Astrocyte (in vitro differentiated cells and primary cell): ENCODE measurements at regions not wholly inside any gene's neighbourhood (a gene's known extent, or its start where the extent isn't known, plus 50 kb on each side); places are given as distances from the start of the nearest gene placed in this dataset.

Experiments used
- DNase-seq: peaks from one replicate; pipeline ENCODE4 v3.0.0-alpha.2; 2010; ENCODE audit warnings: low read depth
- FAIRE-seq: peaks from 2 replicates; lab custom pipeline; 2011; peaks lifted over from hg19 to GRCh38; lab: Jason Lieb, UNC
- H2AFZ ChIP-seq: 2 replicates; pipeline ENCODE4 v1.6.0; 2012; ENCODE audit warnings: low read depth, low read length, inconsistent platforms
- H3K27ac ChIP-seq: 2 replicates; pipeline ENCODE4 v1.5.1; 2011; ENCODE audit warnings: low read depth, low read length, inconsistent platforms
- H3K27me3 ChIP-seq: 2 replicates; pipeline ENCODE4 v1.6.0; 2011; ENCODE audit warnings: low read length, inconsistent platforms; ENCODE audit not compliant: insufficient read depth
- H3K36me3 ChIP-seq: 2 replicates; pipeline ENCODE4 v1.5.1; 2011; ENCODE audit warnings: low read length, inconsistent platforms; ENCODE audit not compliant: insufficient read depth
- H3K4me1 ChIP-seq: 2 replicates; pipeline ENCODE4 v1.5.1; 2011; ENCODE audit warnings: low read length, inconsistent platforms; ENCODE audit not compliant: insufficient read depth
- H3K4me2 ChIP-seq: 2 replicates; pipeline ENCODE4 v1.6.0; 2012; ENCODE audit warnings: low read length, inconsistent platforms
- H3K4me3 ChIP-seq: 2 replicates; pipeline ENCODE4 v1.5.1; 2011; ENCODE audit warnings: low read depth, mild to moderate bottlenecking, low read length, inconsistent platforms; ENCODE audit not compliant: insufficient read depth
- H3K79me2 ChIP-seq: 2 replicates; pipeline ENCODE4 v1.6.0; 2012; ENCODE audit warnings: mild to moderate bottlenecking, low read length, inconsistent platforms; ENCODE audit not compliant: insufficient read depth
- H3K9ac ChIP-seq: 2 replicates; pipeline ENCODE4 v1.6.0; 2012; ENCODE audit warnings: mild to moderate bottlenecking, low read length, inconsistent platforms
- H3K9me3 ChIP-seq: 2 replicates; pipeline ENCODE4 v1.5.1; 2012; ENCODE audit warnings: low read depth, mild to moderate bottlenecking, low read length, inconsistent platforms; ENCODE audit not compliant: insufficient read depth
- H4K20me1 ChIP-seq: 2 replicates; pipeline ENCODE4 v1.6.0; 2012; ENCODE audit warnings: low read length, inconsistent platforms; ENCODE audit not compliant: insufficient read depth
- H3K27ac Mint-ChIP-seq: one replicate; pipeline ENCODE4 v1.8.0; 2021; ENCODE audit warnings: mild to moderate bottlenecking, mixed read lengths; ENCODE audit not compliant: unreplicated experiment
- H3K27me3 Mint-ChIP-seq: one replicate; pipeline ENCODE4 v1.8.0; 2021; ENCODE audit warnings: low read depth, mixed read lengths; ENCODE audit not compliant: unreplicated experiment
- H3K36me3 Mint-ChIP-seq: one replicate; pipeline ENCODE4 v1.8.0; 2021; ENCODE audit warnings: low read depth, mixed read lengths; ENCODE audit not compliant: unreplicated experiment
- H3K4me1 Mint-ChIP-seq: one replicate; pipeline ENCODE4 v1.8.0; 2021; ENCODE audit warnings: low read depth, mixed read lengths; ENCODE audit not compliant: unreplicated experiment
- H3K4me3 Mint-ChIP-seq: one replicate; pipeline ENCODE4 v1.8.0; 2021; ENCODE audit warnings: mild to moderate bottlenecking, moderate library complexity, mixed read lengths; ENCODE audit not compliant: unreplicated experiment
- H3K9me3 Mint-ChIP-seq: one replicate; pipeline ENCODE4 v1.8.0; 2021; ENCODE audit warnings: mild to moderate bottlenecking, mixed read lengths; ENCODE audit not compliant: unreplicated experiment
- CTCF ChIP-seq: IDR thresholded peaks from 2 replicates; pipeline ENCODE4 v1.5.1; 2011; ENCODE audit warnings: low read depth, mild to moderate bottlenecking, inconsistent platforms, low read length, moderate library complexity; ENCODE audit not compliant: insufficient read depth
- EZH2 ChIP-seq: IDR thresholded peaks from 2 replicates; pipeline ENCODE4 v1.6.1; 2012; ENCODE audit warnings: mild to moderate bottlenecking, low read length, inconsistent platforms; ENCODE audit not compliant: insufficient read depth

DNA sequence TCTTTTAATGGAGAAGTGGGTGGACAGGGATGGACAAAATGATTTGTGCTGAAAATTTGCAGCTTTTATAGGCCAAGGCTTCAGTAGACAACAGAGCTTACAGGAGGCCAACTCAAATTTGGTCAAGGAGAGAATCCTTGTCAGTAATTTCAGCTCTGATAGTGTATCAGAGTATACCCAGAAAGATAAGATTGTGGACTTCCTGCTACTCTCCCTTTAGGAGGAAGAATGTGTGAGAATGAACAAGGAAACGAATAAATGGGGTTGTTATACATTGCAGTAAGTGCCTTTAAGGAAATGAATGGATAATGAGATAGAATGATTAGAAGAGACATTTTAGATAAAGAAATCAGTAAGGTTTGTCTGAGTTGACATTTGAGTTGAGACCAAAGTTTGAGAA, 519.9 kb downstream of the UTRN start:
- H2AFZ ChIP-seq, result no peak overlapping the region
- no peaks in the 10 kb centered on the region for H3K27me3 Mint-ChIP-seq
- H3K36me3 ChIP-seq, result no peaks in the 10 kb centered on the region
- no peaks in the 10 kb centered on the region for H3K9me3 Mint-ChIP-seq
- H3K4me2 ChIP-seq, result no peak overlapping the region
- H3K27me3 ChIP-seq, result no peaks in the 10 kb centered on the region
- no peak overlapping the region for H3K27ac Mint-ChIP-seq
- DNase-seq, result no peak
- no peak for FAIRE-seq
- peaks cover 4% of the 10 kb centered on the region for H3K36me3 Mint-ChIP-seq
- no peak overlapping the region for H3K4me3 Mint-ChIP-seq
- H3K27ac ChIP-seq, result no peak overlapping the region
- no peak overlapping the region for H3K4me3 ChIP-seq
- no peaks in the 10 kb centered on the region for H3K79me2 ChIP-seq
- peaks cover 4% of the 10 kb centered on the region for H3K4me1 ChIP-seq
- H3K4me1 Mint-ChIP-seq, result peaks cover 5% of the 10 kb centered on the region
- H3K9ac ChIP-seq, result no peak overlapping the region
- H4K20me1 ChIP-seq, result no peaks in the 10 kb centered on the region
- no peaks in the 10 kb centered on the region for H3K9me3 ChIP-seq
- TF ChIP-seq CTCF (no peak), EZH2 (no peak)

GRCh38 chr6:144806222-144806621, 521.1 kb downstream of the UTRN start:
- Histone ChIP-seq H2AFZ (no peak overlapping the region), H3K36me3 (no peaks in the 10 kb centered on the region), H3K9me3 (no peaks in the 10 kb centered on the region), H3K27ac (no peak overlapping the region), H3K27me3 (no peaks in the 10 kb centered on the region), H4K20me1 (no peaks in the 10 kb centered on the region), H3K79me2 (no peaks in the 10 kb centered on the region), H3K4me3 (no peak overlapping the region), H3K9ac (no peak overlapping the region), H3K4me2 (no peak overlapping the region), H3K4me1 (peaks cover 4% of the 10 kb centered on the region)
- Mint-ChIP-seq H3K27me3 (no peaks in the 10 kb centered on the region), H3K27ac (no peak overlapping the region), H3K36me3 (peaks cover 4% of the 10 kb centered on the region), H3K4me3 (no peak overlapping the region), H3K9me3 (no peaks in the 10 kb centered on the region), H3K4me1 (peaks cover 5% of the 10 kb centered on the region)
- TF ChIP-seq EZH2 (no peak), CTCF (no peak)
- DNase-seq, result no peak
- peak; percentile 86 for FAIRE-seq

DNA sequence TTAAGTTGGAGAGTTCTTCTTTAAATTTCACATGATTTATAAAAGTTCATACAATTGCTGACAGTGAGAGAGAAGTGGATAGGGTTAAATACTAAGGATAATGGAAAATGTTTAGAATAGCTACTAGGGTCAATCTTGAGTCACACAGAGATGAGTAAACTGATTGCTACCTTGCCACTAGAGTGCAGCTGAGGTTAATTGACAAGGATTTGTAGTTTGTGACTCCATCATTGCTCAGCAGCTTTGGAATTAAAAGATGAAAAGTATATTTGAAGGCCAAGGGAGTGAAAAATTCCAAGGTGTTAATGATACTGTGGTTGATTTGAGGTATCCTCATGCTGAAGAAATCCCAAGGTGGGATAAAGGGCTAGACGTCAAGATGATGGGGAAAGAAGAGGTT, 524.0 kb downstream of the UTRN start:
- Mint-ChIP-seq H3K4me1 (peaks cover 5% of the 10 kb centered on the region), H3K9me3 (no peaks in the 10 kb centered on the region), H3K36me3 (peaks cover 7% of the 10 kb centered on the region), H3K27me3 (no peaks in the 10 kb centered on the region), H3K4me3 (no peak overlapping the region), H3K27ac (no peak overlapping the region)
- H3K4me3 ChIP-seq, result no peak overlapping the region
- peaks cover 4% of the 10 kb centered on the region for H3K4me1 ChIP-seq
- TF ChIP-seq CTCF (no peak), EZH2 (no peak)
- H3K9me3 ChIP-seq, result no peaks in the 10 kb centered on the region
- no peaks in the 10 kb centered on the region for H3K27me3 ChIP-seq
- no peak overlapping the region for H3K4me2 ChIP-seq
- DNase-seq, result peak; percentile 21
- H3K27ac ChIP-seq, result no peak overlapping the region
- no peaks in the 10 kb centered on the region for H3K36me3 ChIP-seq
- H3K9ac ChIP-seq, result no peak overlapping the region
- H4K20me1 ChIP-seq, result no peaks in the 10 kb centered on the region
- no peak overlapping the region for H2AFZ ChIP-seq
- peak; percentile 55 for FAIRE-seq
- H3K79me2 ChIP-seq, result no peaks in the 10 kb centered on the region
